ENCODE measurements at regions not wholly inside any gene's neighbourhood (a gene's known extent, or its start where the extent isn't known, plus 50 kb on each side); places are given as distances from the start of the nearest gene placed in this dataset.
"Not testable (repeated sequence)": the region's sequence is repeated elsewhere in the genome, so short reads cannot be mapped to it uniquely, and the experiment has no call there.

DNA sequence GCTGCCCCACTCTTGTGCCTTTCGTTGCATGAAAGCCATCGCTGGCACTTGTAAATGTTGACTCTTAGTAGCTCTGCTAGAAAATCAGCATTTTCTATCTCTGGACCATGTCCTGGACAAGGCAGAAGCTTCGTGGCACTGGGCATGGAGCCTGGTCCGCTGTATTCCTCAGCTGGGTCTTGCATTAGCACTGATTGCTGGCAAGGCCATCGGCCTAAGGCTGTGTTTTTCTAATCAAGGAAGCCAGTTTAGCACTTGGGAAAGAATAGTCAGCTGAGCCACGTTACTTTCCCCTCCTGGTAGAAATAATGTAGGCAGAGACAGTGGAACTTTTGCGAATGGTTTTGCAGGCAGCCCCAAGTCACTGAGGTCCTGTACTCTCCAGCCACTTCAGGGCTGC is 180.2 kb upstream of the EOLA2 start:
- DNase-seq (ENCODE audit: extremely low read depth in 1 of 2, low read depth in 1 of 2): no peak

DNA sequence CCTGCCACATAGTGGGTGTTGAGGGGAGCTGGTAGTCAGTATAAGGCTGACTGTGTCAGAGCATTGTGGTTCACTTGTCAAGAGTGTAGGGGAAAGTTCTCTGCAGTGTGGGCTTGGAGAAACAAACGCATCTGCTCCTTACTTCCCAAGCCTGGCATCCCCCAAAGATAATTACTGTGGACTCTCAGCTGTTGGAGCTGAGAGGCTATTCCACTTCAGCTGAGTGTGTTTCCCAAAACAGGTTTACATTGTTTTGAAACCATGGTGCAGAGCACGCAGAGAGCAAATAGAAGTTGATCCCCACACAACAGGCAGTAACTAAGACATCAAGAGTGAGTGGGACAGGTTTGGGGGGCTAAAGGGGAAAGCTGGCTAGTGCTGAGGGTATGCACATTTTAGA is 181.0 kb upstream of the EOLA2 start:
- DNase-seq (ENCODE audit: extremely low read depth in 1 of 2, low read depth in 1 of 2): no peak

DNA sequence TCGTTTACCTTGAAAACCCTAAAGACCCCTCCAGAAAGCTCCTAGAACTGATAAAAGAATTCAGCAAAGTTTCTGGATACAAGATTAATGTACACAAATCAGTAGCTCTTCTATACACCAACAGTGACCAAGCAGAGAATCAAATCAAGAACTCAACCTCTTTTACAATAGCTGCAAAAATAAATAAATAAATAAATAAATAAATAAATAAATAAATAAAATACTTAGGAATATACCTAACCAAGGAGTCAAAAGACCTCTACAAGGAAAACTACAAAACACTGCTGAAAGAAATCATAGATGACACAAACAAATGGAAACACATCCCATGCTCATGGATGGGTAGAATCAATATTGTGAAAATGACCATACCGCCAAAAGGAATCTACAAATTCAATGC is 186.8 kb upstream of the EOLA2 start:
- not testable (repeated sequence) for DNase-seq (ENCODE audit: extremely low read depth in 1 of 2, low read depth in 1 of 2)

DNA sequence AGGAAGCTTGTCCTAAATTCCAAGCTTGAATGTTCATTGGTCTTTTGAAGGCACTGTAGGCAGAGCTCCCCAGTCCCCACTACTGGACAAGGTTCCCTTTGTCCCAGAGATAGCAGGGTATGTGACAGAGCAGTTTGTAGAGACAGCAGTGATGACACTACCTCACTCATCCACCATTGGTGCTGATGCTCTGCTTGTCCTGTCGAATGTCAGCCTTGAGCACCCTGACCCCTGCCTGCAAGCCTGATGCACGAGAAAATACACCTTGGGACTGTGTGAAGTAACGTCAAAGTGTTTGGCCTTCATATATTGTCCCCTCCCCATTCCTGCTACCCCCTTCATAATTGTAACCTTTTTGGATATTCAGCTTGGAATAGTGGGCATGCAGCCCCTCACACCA is 188.9 kb upstream of the EOLA2 start:
- DNase-seq (ENCODE audit: extremely low read depth in 1 of 2, low read depth in 1 of 2): no peak

DNA sequence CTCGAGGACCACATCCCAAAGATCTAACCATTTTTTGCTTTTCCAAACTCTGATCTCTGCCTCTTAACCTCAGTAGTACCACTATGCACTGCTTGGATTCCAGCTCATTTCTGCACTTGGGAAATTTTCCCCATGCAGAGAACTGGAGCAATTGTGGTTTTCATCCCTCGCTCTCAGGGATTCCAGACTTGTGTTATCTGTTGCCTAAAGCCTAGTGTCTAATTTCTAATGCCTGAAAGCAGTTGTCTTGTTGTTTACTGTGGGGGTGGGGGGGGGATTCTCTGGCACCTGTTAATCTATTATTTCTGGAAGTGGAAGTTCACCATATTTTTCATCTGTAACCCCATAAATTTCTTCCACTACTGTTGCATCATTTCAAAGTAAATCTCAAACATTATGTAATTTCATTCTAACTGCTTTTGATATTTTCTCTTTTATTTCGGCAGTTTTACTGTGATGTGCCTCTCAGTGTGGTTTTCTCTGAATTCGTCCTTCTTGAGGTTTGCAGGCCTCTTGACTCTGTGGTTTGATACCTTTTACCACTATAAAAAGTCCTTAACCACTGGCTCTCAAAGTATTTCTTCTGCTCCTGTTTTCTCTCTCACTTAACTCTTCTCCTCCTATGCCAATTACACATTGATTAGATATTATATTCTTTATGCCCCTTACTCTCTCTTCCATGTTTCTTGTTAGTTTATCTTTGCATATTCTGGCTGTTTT is 205.6 kb upstream of the EOLA2 start:
- DNase-seq (ENCODE audit: extremely low read depth in 1 of 2, low read depth in 1 of 2): no peak

DNA sequence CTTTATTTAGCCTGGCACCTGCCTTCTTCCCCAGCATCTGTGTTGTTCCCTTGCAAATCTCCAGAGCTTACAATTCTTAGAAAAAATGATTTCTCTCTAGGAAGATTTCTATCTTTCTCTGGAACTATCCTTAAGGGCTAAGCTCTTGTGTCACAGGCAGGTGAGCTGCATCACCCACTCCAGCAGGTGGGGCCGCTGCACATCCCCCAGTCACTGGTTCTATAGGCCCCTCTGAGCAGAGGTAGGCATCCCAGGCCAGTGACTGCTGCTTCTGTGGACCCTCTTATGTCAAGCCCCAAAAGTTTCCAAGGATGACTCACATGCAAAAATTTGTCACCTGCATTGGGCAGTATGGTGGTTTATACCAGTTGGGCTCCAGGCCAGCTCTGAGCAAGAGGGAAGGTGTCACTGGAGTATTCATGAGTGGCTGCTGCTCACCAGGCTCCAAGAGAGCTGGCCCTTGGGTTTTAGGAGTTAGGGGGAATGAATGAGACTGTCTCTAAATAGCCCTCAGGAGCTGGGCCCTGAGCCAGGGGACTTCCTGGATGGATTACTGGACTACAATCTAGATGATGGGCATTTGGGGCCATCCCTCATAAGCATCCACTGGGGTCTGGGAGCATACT is 208.1 kb upstream of the EOLA2 start:
- DNase-seq (ENCODE audit: extremely low read depth in 1 of 2, low read depth in 1 of 2): no peak

DNA sequence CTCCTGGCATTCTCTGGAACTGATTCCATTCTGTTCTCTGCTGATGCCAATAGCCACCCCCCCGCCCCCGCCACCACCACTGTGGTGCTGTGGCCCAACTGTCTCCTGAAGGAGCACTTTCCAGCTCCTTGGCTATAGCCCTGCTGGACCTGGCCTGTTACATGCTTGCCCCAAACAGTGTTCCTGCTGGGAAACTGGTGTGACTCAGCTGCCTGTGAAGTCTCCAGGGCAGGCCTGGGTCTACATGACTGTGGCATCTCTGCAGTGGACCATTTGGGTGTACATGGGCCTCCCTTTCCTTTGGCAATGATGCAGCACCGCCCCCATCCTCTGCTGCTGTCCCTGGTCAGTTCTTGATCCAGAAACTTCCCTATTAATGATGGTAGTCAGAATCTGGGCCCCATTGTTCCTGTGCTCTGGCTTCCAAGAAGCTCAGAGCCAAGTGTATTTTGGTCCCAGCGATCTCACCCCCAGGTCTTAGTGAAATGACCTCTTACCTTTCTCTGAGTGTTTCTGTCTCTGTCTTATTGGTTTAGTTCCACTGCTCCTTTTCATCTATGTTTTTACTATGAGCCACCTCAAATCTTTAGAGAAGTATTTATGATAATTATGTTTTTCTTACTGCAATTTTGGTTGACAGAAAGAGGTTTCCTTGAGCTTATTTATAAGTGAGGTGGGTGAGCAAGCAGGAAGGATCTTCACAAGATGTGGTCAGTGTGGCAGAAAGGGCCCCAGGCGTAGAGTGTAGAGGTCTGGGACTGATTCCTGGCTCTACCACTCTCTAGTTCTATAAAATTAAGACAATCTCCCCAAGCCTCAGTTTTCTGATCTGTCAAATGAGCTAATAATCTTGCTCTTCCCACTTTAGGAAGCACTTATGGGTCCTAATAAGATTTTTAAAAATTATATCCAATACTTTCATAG is 210.7 kb upstream of the EOLA2 start:
- no peak for DNase-seq (ENCODE audit: extremely low read depth in 1 of 2, low read depth in 1 of 2)

DNA sequence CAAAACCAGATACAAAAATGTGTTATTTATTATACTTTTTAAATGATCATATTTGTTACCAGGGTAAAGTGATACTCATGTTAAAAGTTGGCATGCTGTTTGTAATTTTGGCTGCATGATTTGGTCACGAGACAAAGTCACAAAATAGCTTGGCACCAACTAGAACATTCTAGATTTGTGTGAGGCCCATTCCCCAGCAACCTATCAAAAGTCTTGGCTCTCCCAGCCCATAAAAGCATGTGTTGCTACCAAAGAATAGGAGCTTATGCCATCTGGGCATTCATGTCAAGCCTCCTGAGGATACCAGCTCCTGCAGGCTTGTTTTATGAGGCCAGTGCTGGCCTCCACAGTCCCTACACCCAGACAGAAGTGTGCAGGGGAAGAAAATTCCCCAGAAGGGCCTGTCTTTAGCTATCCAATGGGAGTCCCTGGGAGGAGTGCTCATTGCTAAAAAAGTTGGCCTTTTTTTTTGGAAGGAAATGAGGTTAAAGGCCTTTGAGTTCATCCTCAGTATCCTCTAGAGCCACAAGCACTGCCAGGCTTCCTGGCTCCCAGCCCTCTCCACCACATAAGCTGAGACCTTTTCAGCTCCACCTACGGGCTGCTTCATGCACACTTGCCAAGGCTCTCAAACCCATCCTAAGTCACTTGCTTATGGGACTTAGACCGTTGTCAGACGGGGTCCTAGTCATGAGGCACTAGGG is 211.9 kb upstream of the EOLA2 start:
- no peak for DNase-seq (ENCODE audit: extremely low read depth in 1 of 2, low read depth in 1 of 2)

DNA sequence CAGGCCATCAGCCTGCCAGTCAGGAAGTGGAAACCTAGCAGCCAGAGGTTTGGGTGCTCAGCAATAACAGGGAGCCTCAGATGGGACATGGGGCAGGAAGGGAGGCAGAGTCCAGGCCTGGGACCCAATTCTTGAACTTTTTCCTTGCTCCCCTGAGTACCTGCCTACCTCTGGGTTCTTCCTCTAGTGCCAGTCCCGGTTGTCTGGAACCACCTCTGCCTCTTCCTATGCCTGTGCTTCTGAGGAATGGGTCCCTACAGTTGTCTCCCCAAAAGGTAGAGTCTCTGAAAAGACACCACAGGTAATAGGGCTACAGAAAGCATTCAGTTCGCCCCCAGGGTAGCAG is 212.4 kb upstream of the MAMLD1 start:
- no peak for DNase-seq (ENCODE audit: extremely low read depth in 1 of 2, low read depth in 1 of 2)

DNA sequence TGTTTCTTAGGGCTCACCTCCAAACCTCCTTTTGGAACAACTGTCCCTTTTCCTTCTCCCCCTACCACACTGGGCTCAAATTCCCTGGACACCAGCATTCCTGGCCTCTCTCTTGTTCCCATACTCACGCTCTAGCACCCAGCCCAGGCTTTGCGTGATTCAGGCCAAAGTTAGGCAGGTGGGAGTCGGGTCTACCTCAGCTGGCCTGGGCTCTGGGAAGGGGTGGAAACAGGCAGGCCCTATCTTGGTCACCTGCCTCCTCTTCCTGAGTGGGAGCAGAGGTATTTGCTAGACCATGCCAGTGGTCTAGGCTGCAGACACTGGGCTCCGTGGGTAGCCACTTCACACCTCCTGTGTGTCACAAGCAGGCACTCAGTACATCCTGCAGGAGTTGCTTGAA is 211.1 kb upstream of the MAMLD1 start:
- no peak for DNase-seq (ENCODE audit: extremely low read depth in 1 of 2, low read depth in 1 of 2)

DNA sequence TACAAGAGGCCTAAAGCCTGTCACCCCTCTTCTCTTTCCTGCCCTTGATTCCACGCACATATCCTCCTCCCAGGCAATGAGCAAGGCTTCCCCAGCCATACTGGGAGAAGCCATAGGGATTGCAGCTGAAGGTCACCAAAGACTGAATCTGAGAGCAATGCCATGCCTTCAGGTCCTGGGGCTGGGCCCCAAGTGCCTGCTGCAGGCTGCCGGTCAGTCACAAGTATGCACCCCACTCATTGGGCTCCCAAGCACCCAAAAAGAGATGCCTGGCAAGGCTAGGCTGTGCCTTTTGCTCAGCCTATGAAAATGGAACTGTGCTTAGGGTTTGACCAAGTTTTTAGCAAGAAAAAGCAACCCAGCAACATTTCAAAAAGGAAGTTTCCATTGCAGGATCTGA is 210.6 kb upstream of the MAMLD1 start:
- DNase-seq (ENCODE audit: extremely low read depth in 1 of 2, low read depth in 1 of 2): no peak

DNA sequence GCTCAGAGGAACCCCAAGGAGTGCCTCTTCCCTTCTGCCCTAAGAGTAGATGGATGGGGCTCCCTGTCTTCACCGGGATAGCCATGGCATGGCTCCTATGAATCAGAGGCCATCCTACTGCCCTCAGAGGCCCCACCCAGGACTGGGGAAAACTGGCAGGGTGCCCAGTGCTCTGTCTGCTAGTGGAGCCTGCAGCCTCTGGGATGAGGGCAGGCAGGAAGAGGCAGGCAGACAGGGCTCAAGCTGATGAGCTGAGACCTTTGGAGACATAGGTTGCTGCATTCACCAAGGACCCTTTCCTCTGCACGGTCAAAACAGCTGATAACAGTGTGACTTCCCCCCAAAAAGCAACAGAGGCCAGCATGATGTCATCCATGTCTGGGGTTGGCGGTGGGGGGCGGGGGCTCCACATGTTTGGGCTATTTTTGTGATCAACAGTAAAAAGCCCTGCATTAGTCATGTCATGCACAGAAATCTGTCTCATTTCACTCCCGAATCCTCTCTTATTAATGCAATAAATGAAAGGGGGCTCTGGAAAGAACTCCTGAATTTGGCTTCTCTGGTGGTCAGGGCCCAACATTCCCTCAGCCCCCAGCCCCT is 207.6 kb upstream of the MAMLD1 start:
- no peak for DNase-seq (ENCODE audit: extremely low read depth in 1 of 2, low read depth in 1 of 2)

DNA sequence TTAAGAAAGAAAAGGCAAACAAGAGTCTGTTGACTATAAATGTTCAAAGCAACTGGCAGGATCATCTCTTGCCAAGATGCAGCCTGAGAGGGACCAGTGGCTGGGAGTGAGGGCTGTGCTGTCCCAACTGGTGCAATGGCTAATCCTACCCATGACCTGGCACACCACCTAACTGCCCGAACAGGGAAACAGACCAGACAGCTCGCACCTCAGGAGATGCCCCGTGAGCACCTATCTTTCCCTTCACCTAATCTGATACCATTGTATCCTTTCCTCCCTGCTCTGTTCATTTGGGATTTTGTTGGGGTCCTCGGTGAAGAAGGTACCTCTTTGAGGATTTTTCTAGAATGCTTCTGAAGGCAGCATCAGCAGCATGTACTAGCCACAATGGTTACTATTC is 206.5 kb upstream of the MAMLD1 start:
- no peak for DNase-seq (ENCODE audit: extremely low read depth in 1 of 2, low read depth in 1 of 2)

DNA sequence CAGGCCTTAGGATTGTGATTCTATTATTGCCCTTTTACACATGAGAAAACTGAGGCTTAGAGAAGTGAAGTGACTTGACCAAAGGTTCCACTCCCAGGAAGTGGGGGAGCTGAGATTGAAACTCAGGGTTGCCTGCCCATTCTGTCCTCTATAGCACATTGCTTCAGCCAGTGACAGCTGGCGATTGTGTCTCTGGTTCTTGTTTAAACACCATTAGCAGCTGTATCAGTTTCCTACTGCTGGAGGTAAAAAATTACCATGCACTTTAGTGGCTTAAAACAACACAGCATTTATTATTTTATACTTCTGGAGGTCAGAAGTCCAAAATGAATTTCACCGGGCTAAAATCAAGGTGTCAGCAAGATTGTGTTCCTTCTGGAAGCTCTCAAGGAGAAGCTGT is 205.8 kb upstream of the MAMLD1 start:
- no peak for DNase-seq (ENCODE audit: extremely low read depth in 1 of 2, low read depth in 1 of 2)

DNA sequence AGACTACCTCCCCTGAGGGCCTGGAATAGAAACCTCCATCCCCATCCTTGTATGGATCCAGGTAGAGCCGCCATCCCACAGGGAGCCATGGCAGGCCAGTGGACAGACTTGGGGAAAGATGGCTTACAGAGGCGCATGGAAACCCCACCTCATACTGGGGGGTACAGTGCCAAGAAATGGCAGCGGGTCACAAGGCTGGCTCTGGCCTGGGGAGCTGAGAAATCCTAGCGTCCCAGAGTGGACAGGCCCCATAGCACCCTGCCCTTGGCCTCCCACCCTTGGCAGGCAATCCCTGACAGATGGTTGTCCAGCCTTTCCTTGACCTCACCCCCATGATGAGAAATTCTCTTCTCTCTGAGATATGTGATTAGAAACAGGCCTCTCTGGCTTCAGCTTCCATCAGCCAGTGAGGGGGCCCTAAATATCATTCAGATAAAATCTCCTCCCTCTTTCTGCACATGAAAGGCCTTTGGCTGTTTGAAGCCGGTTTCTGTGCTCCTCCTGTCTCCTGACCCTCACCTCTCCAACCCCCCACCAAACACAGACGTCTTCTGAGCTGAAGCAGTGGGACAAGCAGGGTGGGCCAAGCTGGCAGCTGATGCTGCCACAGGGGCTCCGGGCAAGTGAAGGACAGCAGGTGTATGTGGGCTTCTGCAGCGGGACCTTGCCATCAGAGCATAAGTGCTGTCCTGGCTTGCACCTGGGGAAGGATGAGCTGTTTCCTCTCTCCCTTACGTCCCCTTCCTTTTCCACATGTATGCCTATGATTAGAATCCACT is 204.4 kb upstream of the MAMLD1 start:
- DNase-seq (ENCODE audit: extremely low read depth in 1 of 2, low read depth in 1 of 2): no peak

DNA sequence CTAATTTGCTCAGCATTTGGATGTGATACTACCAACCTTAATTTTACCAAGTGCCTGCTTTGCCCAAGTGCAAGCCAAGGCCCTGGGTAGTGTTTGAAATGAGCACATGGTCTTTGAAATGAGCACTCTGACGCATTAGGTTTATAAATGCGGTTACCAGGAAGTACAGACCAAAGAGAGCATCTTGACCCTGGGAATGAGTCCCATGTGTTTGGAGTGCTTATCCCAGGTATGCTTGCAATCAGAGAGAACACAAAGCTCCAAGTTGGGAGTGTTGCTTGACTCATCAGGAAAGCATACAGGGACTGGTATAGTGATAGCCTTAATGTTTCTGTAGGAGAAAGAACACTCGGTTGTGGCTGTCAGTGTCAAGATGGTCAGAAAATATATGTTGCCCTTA is 203.6 kb upstream of the MAMLD1 start:
- DNase-seq (ENCODE audit: extremely low read depth in 1 of 2, low read depth in 1 of 2): no peak

DNA sequence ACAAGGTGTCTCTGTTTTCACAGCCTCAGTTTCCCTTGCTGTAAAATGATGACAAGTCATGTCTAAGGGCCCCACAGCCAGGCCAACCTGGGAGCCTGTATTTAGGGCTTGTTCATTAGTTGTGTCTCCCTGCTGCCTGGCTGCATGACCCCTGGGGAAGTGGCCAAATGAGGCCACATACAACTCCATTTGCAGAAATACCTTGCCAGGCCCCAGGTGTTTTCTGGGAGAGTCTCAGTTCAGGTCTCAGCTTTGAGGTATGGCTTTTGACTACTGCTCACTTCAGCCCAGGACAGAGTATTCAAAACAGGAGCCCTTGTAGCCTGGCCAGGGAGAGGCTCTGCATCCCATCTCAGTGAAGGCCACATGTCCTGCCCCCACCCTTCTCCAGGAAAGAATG is 202.5 kb upstream of the MAMLD1 start:
- no peak for DNase-seq (ENCODE audit: extremely low read depth in 1 of 2, low read depth in 1 of 2)

DNA sequence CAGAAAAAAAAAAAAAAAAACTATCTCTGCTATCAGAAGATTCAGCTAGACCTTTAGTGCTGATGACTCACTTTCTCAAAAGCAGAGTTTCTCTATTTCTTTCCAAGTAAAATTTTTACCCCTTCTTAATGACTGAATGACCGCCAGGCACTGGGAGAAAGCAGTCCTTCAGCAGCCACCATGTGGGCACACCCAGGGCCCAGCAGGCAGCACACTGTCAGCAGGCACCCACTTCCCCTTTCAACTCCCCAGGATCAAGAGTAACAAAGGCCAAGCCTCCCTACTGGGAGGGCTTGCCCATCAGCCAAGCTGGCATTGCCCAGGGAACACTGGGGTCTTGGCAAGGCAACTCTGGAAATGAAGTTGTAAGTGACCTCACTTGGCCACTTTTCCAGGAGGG is 201.9 kb upstream of the MAMLD1 start:
- no peak for DNase-seq (ENCODE audit: extremely low read depth in 1 of 2, low read depth in 1 of 2)

DNA sequence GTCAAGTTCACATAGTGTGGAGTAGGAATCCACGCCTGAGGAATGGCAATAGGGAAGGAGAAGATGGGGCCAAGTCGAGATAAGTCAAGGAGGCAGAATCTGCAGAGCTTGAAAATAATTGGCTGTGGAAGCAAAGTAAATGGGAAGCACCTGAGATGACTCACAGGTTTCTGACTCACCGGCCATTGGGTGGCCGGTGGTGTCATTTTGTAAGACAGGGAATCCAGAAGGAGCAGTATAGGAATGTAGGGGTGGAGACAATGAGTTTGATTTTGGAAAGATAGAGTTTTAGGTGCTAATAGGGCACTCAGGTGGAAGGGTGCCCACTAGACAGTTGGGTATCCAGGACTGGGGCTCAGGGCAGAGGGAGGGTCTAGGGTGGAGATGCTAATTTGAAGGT is 201.0 kb upstream of the MAMLD1 start:
- no peak for DNase-seq (ENCODE audit: extremely low read depth in 1 of 2, low read depth in 1 of 2)

DNA sequence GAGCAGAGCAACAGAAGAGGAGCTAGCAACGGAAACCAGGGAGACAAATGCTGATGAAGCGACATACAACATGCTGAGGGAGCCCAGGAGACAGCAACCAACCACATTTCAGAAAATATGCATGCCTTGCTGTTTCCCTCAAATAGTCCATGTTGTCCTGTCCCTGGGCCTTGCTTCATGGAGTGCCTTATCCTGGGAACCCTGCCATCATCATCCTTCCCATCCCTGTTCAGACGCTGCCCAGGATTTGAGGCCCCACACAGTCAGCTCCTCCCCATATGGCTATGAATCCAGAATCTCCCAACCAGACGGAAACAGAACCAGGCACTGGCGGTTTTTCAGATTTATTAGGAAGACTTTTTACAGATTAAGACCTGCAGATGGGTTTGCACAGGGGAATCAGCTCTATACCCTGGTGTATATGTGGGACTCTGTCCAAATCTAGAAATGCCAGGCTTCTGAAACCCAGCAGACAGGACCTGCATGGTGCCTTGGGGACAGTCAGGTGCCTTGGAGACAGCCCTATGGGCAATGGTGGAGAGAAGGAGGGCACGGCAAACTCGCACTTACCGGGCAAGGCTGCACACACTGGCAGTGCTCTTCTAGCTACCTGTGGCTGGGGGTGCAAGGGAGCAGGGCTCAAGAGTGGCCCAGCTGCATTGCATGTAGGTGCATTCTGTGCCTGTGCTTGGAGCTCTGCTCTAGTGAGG is 199.7 kb upstream of the MAMLD1 start:
- DNase-seq (ENCODE audit: extremely low read depth in 1 of 2, low read depth in 1 of 2): no peak
